ENCODE measurements at regions not wholly inside any gene's neighbourhood (a gene's known extent, or its start where the extent isn't known, plus 50 kb on each side); places are given as distances from the start of the nearest gene placed in this dataset.
"Not testable (repeated sequence)": the region's sequence is repeated elsewhere in the genome, so short reads cannot be mapped to it uniquely, and the experiment has no call there.

DNA sequence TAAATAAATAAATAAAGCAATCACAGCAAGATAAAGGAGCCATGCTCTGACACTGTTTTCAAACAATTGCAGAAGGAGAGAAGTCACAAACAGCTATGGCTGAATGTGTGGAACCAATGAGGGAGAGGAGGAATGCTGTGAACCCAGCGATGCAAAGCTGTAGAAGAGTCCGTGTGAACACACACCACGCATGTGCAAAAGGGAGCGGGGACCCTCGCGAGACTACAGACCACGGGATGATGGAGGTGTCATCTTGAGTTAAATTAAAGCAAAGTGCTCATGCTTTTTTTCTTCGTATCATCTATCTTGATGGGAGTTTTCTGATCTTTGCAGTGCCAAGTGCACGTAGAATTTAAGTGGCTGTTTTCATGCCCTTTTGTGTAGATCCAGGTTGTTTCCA, 123.8 kb upstream of the CDH5 start:
- no peak for DNase-seq (ENCODE audit: low read depth)

DNA sequence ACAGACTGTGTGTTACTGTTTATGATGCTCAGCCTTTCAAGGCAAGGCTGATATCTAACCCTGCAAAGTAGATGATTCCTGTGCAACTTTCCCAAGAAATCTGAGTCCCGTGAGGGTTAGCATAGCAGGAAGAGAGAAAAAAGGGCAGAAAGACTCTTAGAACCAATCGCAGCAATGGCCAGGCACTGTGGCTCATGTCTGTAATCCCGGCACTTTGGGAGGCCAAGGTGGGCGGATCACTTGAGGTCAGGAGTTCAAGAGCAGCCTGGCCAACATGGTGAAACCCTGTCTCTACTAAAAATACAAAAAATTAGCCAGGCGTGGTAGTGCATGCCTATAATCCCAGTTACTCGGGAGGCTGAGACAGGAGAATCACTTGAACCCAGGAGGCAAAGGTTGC, 124.3 kb upstream of the CDH5 start:
- not testable (repeated sequence) for DNase-seq (ENCODE audit: low read depth)

DNA sequence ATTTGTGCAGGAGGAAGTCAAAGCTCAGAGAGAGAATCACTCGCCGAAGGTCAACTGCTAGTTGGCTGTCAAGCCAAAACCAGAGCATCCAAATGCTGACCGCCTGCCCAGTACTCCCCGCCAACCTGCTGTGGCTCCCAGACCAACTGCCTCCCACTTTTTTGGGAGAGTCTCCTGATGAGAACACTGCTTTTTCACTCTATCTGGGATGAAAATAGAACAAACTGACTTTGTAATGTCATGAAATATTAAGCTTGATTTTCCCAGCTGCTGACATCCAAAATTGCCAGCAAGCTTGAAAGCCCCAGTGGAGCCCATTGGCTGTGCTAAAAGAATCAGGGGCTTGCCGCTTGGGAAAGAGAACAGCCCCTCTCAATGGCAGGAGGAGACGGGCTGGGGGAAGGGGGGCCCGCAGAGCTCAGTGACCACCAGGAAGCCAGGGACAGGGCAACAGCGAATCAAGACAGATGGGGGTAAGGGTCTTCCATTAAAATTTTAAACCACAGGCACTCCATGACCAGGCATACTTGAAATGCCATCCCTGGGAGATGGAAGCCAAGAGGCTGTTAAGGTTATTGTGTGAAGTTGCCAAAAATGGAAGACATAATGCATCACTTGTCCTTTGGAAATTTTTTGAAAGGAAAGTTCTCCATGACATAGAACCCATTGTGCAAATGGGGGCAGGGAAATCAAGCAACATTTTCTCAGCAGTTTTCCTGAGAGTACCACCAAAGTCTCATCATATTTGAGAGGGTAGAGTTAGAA, 125.7 kb upstream of the CDH5 start:
- DNase-seq (ENCODE audit: low read depth), result no peak

DNA sequence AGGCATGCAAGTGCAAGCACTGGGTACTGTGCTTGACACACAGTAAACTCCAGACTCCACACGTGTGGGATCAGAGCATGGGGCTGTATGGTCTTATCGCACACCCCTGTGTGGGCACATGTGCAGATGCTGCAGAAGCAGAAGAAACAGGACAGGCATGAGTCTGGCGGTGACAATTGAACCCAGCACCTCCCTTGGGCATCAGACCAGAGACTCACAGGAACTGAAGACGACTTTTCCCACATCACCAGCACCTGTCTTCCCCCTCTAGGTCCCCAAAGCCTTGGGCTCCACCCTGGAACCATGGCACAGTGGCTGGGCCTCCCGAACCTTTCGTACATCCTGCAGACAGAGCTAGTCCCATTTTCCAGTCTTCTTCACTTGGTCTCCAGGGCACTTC, 126.4 kb upstream of the CDH5 start:
- DNase-seq (ENCODE audit: low read depth), result no peak

DNA sequence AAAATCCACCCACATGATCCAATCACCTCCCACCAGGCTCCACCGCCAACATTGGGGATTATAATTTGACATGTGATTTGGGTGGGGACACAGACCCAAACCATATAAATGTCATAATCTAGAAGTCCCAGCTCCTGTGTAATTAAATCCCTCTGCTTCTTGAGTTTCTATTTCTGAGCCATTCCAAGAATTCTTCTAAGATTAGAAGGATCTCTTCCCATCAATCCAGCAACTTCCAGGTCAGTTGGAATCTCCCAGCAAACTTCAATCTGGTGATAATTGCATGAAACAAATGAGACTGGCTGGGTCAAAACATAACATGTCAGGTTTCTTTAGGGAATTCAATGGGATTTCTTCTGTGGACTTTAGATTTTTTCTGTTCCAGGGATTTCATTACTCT, 127.8 kb upstream of the CDH5 start:
- no peak for DNase-seq (ENCODE audit: low read depth)

DNA sequence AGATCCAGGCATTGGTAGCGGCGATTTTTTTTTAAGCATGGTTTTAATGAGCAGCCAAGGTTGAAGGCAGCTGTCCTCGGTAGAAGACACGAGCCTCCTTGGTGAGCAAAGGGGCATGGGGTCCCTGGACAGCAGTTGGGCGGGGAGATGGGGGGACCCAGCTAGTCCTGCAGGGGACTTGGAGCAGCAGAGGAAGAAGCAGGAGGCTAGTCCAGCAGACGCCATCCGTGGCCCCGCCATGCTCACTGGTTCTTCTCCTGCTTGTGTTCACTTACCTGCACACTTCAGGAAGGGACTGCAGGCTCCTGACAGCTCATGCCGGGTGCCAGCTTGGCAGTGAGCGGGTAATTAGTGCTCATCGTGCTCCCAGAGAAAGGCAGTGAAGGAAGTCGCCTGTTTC, 130.2 kb upstream of the CDH5 start:
- DNase-seq (ENCODE audit: low read depth), result no peak

DNA sequence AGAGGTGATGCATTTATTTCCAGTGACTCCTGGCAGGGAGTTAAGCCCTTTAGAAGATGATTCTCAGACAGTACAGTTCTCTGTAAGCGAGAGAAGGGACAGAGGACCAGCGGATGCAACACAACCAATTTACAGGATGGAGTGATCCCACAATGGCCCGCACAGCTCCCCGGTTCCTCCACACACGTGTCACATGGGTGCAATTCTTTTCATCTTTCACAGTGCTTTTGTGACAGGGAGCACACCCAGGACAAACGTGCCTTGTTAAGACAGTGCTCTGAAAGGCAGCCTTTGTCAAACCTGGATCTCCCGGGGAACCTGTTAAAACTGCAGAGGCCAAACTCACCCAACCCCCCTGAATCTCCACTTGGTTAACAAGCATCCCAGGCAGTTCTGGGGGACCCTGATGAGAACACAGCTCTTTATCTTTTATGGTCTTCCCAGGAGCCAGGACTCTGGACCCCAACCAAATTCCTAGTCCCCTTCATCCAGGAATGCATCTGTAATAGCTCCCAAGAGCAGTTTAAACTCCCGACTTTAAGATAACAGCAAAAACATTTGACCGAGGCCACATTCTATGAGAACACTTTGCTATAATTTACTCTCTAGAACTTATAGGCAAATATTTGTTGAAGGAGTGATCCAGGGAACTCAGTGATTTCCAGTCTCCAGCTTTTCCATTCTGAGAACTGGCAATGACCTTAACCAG, 134.9 kb upstream of the CDH5 start:
- no peak for DNase-seq (ENCODE audit: low read depth)

DNA sequence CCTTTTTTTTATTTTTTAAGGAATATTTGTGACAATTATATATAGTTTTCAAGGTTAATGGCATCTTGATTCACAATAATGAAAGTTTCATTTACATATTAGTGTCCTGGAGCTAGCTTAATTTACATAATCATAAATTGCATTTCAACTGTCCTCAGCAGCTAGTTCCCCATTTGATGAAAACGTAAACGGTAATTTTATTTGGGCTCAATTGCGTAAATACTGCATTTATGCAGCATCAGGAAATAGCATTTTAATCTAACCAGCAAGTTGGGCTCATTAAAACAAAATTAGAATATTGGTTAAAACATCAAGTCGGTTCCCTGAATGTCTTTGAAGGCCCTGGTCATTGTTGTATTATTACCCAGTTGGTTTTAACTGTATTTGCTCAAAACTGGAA, 136.8 kb upstream of the CDH5 start:
- no peak for DNase-seq (ENCODE audit: low read depth)

DNA sequence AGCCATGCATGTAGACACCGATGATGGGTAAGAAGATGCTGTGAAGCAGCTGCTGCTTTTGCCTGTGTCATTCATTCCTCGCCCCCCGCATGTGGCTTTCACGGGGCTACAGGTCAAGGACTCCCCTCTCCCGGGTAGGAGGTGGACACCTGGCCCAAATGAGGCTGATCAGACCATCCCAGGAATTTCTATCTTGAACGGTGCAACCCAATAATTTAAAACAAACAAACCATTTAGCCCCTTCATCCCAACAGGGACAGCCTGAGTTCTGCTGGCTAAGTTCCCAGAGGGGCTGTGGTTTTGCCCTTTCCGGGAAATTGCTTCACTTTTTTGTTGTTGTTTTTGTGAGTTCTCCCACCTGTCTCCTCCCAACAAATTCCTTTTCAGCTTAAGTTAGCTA, 137.7 kb upstream of the CDH5 start:
- no peak for DNase-seq (ENCODE audit: low read depth)

DNA sequence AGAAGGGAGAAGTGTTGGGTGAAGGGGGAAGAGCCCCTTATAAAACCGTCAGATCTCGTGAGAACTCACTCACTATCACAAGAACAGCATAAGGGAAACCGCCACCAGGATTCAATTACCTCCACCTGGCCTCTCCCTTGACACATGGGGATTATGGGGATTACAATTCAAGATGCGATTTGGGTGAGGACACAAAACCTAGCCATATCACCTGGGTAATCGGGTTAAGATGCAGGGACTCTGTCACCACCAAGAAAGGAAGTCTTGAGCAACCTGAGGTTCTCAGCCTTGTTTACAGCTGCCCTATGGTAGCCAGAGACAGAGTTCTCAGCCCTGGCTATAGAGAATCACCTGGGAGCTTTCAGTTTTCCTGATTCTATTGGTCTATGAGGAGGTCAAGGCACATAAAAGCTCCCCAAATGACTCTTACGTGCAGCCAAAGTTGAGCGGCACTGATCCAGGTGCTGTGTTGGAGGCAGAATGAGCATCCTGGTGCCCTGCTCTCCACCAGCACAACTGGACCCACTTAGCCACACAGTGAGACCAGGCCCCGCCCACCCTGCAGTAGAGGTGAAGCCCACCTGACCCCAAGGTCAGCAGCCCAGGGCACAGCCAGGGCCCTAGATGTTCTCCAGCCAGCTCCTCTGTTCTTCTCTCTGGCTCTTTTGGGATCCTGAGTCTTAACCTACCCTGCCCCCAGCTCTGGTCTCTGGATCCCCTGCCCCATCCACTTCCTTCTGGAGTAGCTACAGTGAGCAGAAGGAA, 138.5 kb upstream of the CDH5 start:
- no peak for DNase-seq (ENCODE audit: low read depth)

DNA sequence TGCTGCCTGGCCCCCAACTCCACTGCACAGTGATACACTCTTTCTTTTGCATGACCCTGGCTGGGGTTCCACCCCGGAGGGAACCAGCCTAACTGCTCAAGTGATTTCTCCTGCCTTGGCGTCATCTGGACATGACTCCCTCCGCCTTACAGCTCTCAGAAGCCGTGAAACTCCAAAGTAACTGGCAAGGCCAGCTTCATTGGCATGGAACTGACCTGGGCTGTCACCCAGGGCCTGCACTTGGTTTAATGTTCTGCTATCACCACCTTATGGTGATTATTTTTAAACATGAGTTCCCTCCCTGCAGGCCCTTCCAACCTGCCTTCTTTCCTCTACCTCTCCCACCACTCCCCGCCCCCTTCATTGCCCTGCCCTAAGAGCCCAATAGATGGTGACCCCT, 139.7 kb upstream of the CDH5 start:
- DNase-seq (ENCODE audit: low read depth), result no peak

DNA sequence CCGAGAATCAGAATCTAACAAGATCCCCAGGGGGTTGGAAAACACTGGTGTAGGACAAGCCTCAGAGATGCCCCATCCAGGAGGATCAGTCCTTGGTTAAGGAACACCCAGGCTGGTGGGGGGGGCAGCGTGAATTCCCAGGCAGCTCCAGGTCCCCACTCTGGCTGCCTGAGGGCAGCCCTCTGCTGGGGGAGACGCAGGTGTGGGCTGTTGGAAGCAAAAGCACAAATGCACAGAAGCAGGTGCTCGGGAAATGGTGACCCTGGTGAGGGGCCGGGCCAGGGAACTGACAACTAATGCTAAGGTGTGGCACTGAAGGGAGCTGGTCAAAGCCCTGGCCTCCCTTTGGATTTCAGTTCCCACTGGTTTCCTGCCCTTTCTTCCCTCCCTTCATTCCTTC, 140.8 kb upstream of the CDH5 start:
- no peak for DNase-seq (ENCODE audit: low read depth)

DNA sequence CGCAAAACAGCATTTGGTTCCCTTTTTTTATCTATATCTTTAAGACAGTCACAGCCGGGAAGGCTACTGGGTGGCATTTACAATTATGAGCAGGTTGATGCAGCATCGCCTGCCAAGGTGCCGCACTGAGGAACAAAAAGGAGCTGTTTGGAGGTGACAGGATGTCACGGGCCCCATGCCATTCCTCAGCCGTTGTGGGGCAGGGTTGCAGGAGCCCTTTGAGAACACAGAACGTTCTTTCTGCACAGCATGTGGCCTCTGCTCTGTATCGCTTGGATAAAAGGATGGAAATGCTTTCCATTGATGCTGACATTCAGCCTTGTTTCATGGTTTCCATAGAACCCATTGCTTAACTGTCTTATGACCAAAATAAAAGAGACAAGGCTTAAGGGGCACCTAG, 141.9 kb upstream of the CDH5 start:
- DNase-seq (ENCODE audit: low read depth), result no peak

DNA sequence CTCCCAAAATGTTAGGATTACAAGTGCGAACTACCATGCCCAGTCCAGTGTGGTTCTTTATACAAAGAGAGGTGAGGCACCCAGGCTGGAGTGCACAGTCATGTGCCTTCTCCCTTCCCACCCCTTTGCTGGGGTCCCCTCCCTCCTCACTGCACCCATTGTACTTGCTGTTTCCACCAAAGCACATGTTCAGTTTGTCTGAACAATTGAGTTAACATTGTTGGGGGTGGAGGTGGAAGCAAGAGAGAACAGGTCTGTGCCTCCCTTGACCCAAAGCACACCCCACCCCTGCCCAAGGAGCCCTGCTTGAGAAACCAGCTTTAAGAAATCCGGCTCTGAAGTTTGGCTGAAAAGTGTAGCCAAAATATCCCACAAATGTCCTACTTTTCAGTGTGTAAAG, 142.3 kb upstream of the CDH5 start:
- DNase-seq (ENCODE audit: low read depth), result no peak

DNA sequence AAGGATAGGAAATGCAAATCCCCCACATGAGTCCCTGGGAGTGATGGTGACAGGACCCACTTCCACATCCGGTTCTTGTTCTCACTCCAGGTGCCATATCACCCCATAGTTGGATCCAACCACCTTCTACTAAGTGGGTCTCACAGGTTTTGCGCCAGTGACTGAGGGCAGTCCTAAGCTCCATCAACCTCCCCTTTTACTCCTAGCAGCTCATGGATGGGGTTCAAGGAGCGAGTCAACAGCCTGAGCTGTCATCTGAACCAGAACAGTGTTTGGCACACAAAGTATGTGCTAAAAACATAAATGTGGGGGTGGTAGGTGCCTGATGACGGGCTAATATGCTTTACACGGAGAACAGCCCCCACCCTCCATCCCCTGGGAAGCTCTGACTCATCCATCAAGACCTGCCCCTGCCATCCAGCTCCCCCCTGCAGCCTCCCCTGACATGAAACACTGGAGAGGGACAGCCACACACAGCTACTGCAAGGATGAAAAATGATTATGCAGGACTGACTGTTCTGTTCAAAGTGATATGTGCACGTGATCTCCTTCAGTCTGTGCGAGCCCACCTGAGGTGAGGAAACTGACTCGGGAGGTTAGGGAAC, 143.2 kb upstream of the CDH5 start:
- no peak for DNase-seq (ENCODE audit: low read depth)

DNA sequence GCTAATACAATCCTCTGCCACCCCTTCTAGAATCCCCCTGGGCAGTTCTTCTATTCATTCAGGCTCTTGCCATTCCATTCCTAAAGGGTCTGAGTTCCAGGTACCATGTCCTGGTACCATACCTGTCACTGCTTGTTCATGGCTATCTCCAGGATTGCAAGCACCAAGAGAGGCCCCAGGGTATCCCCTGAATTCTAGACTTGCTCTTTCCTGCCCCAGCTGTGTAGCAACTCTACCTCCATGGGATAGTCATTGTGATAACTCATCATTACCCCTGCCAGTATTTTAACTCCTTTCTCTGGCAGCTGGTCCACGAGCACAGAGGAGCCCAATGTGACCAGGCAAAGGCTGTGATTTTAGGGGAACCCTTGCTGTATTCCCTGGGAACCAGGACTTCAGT, 143.7 kb upstream of the CDH5 start:
- no peak for DNase-seq (ENCODE audit: low read depth)

DNA sequence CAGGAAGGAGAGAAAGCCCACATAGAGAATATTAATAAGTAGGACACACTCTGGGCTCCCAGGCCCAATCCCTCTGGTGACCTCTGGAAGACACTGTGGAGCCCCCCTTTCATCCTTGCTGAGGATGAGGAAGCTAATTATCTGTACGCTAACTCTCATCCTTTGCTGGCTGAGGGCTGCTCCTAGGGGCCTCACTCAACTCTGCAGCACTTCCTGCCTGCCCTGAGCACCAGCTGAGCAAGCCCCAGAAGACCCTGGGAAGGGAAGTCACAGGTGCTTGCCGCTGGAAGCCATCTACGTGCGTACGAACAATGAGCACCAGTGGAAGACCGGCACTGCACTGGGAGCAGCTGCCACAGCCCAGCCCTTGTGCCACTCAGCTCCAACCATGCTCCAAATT, 145.8 kb upstream of the CDH5 start:
- no peak for DNase-seq (ENCODE audit: low read depth)

DNA sequence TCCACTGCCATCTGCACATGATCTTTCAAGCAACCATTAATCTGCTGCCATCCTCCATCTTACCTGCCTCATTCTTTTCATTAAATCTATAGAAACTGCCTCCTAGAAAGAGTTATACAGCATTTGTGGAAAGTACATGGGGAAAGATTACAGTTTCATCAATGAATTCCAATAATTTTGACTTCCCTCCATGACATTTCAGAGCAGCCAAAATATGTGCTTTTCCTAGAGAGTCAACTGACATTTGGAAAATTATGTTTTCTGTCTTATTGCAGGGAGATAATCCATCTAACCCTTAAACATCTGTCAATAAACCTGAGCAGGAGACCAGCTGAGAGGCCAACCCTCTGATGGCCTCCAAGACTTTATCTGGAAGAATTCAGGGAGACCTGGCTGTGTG, 147.0 kb upstream of the CDH5 start:
- no peak for DNase-seq (ENCODE audit: low read depth)

DNA sequence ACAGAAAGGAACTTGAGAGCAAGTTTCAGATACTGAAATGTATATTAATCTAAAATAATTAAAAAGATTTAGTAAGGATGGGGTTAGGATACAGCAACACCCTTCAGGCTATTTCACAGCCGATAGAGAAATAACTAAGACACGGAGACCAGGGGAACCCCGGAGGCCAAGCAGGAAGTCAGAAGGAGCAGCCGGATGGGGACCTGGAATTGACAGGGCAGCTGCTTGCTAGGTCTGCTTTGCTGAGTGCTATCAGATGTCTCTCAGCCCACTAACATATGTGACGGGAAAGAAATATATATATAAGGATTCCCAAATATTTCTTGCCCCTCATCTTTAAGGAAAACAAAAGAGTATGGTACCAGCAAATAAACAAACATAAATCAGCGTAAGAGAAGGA, 154.1 kb upstream of the CDH5 start:
- no peak for DNase-seq (ENCODE audit: low read depth)

DNA sequence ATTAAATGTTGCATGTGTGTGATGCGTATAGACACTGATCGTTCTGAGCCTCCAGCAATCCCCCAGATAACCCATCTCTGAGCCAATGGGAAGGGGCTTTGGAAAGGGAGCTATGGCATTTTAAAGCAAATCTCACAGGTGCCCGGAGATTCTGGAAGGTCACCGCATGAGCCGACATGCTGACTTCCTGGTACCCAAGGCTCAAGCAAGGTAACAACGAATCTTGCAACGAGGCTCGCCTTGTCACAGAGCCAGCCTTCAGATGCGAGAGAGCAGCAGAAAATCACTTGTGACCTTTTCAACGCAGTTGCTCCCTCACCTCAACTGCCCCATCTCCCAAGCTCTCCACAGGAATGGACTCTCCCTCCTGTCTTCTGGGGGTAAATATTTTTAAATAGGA, 154.8 kb upstream of the CDH5 start:
- no peak for DNase-seq (ENCODE audit: low read depth)

DNA sequence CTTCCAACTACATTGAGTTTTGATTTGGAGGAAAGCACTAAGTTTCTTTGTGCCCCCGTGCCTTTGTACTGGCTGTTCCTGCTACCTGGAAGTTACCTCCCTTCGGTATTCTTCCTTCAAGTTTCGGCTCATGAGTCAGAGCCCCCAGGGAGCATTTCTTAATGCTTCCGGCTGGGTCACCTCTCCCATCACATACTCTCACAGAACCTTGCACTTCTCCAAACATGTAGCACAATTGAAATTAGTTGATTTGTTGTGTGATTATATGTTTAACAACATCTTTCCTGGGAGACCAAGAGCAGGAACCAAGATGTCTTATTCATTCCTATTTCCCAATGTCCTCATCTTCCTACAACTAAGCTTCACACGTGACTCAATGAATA, 158.6 kb upstream of the CDH5 start:
- no peak for DNase-seq (ENCODE audit: low read depth)

DNA sequence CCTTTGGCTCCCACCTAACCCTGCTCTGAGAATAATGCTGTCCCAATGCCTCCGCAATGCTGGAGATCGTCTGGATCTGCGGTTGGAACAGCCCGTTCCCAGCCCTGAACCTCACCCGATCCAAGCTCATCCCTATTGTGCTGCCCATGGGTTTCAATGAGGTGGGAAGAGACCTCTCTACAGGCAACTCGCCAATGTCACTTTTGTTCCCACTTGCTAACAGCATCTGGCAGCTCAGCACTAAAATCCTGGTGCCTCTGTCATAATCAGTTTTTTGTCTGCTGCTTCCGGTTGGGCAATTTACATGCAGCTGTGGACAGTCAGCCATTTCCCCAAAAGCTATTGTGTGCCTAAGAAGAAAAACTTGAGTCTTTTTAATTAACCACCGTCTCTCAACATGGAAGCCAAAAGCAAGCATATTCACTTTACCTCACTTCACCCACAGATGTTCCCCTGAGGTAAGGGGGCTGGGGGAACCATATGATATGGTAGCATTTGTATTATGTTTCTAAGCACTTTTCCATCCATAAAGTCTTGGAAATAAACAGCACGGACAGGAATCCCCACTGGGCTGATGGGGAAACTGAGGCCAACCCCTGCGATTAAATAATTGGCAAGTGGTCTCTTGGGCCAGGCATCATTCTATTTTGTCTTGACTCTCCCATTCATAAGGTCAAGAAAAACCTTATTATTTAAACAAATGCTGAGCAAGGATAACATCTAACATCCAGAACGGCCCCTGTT, 159.2 kb upstream of the CDH5 start:
- no peak for DNase-seq (ENCODE audit: low read depth)
